RCC 7860 (cell line): ENCODE measurements at regions not wholly inside any gene's neighbourhood (a gene's known extent, or its start where the extent isn't known, plus 50 kb on each side); places are given as distances from the start of the nearest gene placed in this dataset.

Experiments
- DNase-seq: peaks from one replicate; pipeline ENCODE4 v3.0.0-alpha.2; 2015; ENCODE audit warnings: low spot score
- FAIRE-seq: peaks from 2 replicates; lab custom pipeline; 2012; peaks lifted over from hg19 to GRCh38; lab: Jason Lieb, UNC

GRCh38 chr7:136079066-136079465 is 101.9 kb upstream of the MTPN start:
- FAIRE-seq (no peak), DNase-seq (no peak)

GRCh38 chr7:136078630-136079029 is 101.5 kb upstream of the MTPN start:
- FAIRE-seq, result no peak
- no peak for DNase-seq

GRCh38 chr7:136076954-136077353 is 99.8 kb upstream of the MTPN start:
- no peak for DNase-seq
- no peak for FAIRE-seq

GRCh38 chr7:136074843-136075242 is 97.7 kb upstream of the MTPN start:
- no peak for DNase-seq
- no peak for FAIRE-seq

- DNase-seq, result no peak
- FAIRE-seq, result no peak
Measured at GRCh38 chr7:136072447-136072846, 95.3 kb upstream of the MTPN start.

- FAIRE-seq (no peak), DNase-seq (no peak)
Measured at GRCh38 chr7:136070736-136071505, 93.8 kb upstream of the MTPN start.

GRCh38 chr7:136069840-136070529 is 92.8 kb upstream of the MTPN start:
- FAIRE-seq (no peak), DNase-seq (no peak)

GRCh38 chr7:136067277-136067676 is 90.1 kb upstream of the MTPN start:
- FAIRE-seq, result no peak
- no peak for DNase-seq

GRCh38 chr7:136066304-136067143 is 89.4 kb upstream of the MTPN start:
- no peak for DNase-seq
- no peak for FAIRE-seq

GRCh38 chr7:136064627-136065237 is 87.6 kb upstream of the MTPN start:
- DNase-seq (no peak), FAIRE-seq (no peak)

- DNase-seq (no peak), FAIRE-seq (no peak)
Measured at GRCh38 chr7:136064081-136064480, 86.9 kb upstream of the MTPN start.

- DNase-seq (no peak), FAIRE-seq (no peak)
Measured at GRCh38 chr7:136063326-136063666, 86.1 kb upstream of the MTPN start.

- DNase-seq (no peak), FAIRE-seq (no peak)
Measured at GRCh38 chr7:136062625-136063325, 85.6 kb upstream of the MTPN start.

GRCh38 chr7:136061433-136061832 is 84.3 kb upstream of the MTPN start:
- FAIRE-seq (no peak), DNase-seq (no peak)

- FAIRE-seq, result no peak
- no peak for DNase-seq
Measured at GRCh38 chr7:136058546-136058945, 81.4 kb upstream of the MTPN start.

GRCh38 chr7:136057509-136057908 is 80.3 kb upstream of the MTPN start:
- DNase-seq (no peak), FAIRE-seq (no peak)

GRCh38 chr7:136056651-136057231 is 79.6 kb upstream of the MTPN start:
- DNase-seq (no peak), FAIRE-seq (no peak)

- FAIRE-seq (no peak), DNase-seq (no peak)
Measured at GRCh38 chr7:136055266-136055665, 78.1 kb upstream of the MTPN start.

- no peak for FAIRE-seq
- DNase-seq, result no peak
Measured at GRCh38 chr7:136053689-136054485, 76.7 kb upstream of the MTPN start.
